ENCODE measurements at regions not wholly inside any gene's neighbourhood (a gene's known extent, or its start where the extent isn't known, plus 50 kb on each side); places are given as distances from the start of the nearest gene placed in this dataset.
"Not testable (repeated sequence)": the region's sequence is repeated elsewhere in the genome, so short reads cannot be mapped to it uniquely, and the experiment has no call there.

DNA sequence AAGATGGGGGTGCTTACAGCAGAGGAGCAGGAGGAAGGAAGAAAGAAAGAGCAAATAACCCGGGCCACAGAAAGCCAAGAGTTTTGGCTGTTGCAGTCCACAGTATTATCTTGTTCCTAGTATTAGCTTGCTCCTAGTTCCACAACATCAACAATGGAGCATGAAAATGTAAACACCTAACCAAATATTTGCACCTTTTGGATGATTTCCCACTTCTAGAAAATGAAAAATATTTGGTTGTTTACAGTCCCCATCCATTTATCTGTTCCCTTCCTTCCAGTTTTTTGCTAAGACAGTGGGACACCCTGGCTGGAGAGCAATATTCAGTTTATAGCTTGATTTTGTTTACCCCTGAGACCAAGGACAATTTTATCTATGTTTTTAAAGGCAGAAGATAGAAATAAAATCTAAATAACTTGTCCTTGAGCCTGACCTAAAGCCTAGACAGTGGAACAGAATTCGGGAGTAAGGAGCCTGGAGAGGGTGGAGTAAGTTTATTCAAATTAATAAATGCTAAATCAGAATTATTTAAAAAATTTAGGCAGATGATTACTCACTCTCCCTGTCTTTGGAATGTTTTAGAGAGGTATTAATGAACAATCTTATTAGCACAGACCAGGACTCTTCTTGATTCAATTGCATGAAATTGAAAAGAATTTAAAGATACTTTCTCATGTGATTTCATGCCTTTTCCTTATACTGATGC, 51.6 kb downstream of the RESF1 start:
- DNase-seq, result no peak
- TF ChIP-seq, protein P1, sequence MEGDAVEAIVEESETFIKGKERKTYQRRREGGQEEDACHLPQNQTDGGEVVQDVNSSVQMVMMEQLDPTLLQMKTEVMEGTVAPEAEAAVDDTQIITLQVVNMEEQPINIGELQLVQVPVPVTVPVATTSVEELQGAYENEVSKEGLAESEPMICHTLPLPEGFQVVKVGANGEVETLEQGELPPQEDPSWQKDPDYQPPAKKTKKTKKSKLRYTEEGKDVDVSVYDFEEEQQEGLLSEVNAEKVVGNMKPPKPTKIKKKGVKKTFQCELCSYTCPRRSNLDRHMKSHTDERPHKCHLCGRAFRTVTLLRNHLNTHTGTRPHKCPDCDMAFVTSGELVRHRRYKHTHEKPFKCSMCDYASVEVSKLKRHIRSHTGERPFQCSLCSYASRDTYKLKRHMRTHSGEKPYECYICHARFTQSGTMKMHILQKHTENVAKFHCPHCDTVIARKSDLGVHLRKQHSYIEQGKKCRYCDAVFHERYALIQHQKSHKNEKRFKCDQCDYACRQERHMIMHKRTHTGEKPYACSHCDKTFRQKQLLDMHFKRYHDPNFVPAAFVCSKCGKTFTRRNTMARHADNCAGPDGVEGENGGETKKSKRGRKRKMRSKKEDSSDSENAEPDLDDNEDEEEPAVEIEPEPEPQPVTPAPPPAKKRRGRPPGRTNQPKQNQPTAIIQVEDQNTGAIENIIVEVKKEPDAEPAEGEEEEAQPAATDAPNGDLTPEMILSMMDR (IDR thresholded peaks at IDR 0.05), result no peak
- Histone ChIP-seq H3K4me3 (no peak overlapping the region), H3K4me1 (no peaks in the 10 kb centered on the region), H3K9me3 (no peaks in the 10 kb centered on the region), H3K36me3 (no peaks in the 10 kb centered on the region), H3K27me3 (no peaks in the 10 kb centered on the region), H3K27ac (no peak overlapping the region)
- intact Hi-C loops (cut with DNase I; ENCODE audit: low total_unique reads), result no loop called here

DNA sequence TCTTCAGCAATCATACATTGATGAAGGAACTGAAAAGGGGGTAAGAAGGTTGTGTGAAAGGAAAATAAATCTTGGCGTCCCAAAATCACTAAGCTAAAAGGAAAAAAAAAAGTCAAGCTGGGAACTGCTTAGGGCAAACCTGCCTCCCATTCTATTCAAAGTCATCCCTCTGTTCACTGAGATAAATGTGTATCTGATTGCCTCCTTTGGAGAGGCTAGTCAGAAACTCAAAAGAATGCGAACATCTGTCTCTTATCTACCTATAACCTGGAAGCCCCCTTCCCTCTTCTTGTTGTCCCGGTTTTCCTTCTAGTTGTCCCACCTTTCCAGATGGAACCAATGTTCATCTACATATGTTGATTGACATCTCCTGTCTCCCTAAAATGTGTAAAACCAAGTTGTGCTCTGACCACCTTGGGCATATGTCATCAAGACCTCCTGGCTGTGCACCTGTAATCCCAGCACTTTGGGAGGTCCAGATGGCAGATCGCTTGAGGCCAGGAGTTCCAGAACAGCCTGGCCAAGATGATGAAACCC, 53.1 kb downstream of the RESF1 start:
- intact Hi-C loops (cut with DNase I; ENCODE audit: low total_unique reads), result no loop called here
- H3K9me3 ChIP-seq, result no peaks in the 10 kb centered on the region

DNA sequence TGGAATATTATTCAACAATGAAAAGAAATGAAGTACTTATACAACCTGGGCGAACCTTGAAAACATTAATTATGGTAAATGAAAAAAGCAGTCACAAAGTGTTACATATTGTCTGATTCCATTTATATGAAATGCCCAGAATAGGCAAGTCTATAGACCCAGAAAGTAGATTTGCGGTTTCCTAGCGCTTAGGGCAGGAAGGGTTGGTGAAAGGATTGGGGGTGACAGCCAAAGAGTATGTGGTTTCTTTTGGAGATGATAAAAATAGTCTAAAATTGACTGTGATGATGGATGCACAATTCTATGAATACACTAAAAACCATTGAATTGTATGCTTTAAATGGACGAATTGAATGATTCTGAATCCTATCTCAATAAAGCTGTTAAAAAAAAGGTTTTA, 55.8 kb downstream of the RESF1 start:
- H3K27me3 ChIP-seq, result no peaks in the 10 kb centered on the region
- intact Hi-C loops (cut with DNase I; ENCODE audit: low total_unique reads), result no loop called here
- TF ChIP-seq, protein P1 (IDR thresholded peaks at IDR 0.05), result no peak
- H3K36me3 ChIP-seq, result no peaks in the 10 kb centered on the region
- H3K4me1 ChIP-seq, result no peaks in the 10 kb centered on the region
- no peak for DNase-seq
- no peak overlapping the region for H3K27ac ChIP-seq
- no peak overlapping the region for H3K4me3 ChIP-seq
- H3K9me3 ChIP-seq, result no peaks in the 10 kb centered on the region

More for the DNA sequence above, 53.1 kb downstream of the RESF1 start:
- no peaks in the 10 kb centered on the region for H3K27me3 ChIP-seq
- no peaks in the 10 kb centered on the region for H3K36me3 ChIP-seq
- TF ChIP-seq, protein P1 (IDR thresholded peaks at IDR 0.05), result no peak
- no peak overlapping the region for H3K4me3 ChIP-seq
- no peaks in the 10 kb centered on the region for H3K4me1 ChIP-seq
- no peak for DNase-seq
- H3K27ac ChIP-seq, result no peak overlapping the region

DNA sequence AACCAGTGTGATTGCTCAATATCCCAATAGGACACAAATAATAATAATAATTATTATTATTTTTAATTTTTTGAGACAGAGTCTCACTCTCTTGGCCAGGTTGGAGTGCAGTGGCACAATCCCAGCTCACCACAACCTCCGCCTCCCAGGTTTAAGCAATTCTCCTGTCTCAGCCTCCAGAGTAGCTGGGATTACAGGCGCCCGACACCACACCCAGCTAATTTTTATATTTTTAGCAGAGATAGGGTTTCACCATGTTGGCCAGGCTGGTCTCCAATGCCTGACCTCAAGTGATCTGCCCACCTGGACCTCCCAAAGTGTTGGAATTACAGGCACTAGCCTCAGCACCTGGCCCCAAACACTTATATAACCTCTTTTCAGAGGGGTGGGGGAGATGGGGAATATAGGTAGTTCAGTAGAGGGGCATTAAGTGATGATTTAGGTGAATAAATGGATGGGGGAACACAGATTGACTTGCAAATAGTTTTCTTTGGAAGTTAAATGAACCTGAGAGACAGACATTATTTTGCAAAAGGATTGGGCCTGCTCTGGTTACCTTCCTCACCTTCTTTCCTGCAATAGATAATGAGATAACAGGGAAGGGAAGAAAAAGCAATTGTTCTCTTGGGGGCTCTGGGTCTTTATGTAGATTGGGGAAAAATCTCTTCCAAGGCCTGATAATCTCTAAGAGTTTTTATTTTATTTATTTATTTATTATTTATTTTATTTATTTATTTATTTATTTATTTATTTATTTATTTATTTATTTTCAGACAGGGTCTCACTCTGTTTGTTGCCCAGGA, 57.7 kb downstream of the RESF1 start:
- no peaks in the 10 kb centered on the region for H3K36me3 ChIP-seq
- H3K9me3 ChIP-seq, result no peaks in the 10 kb centered on the region
- no peak for DNase-seq
- no peak overlapping the region for H3K27ac ChIP-seq
- intact Hi-C loops (cut with DNase I; ENCODE audit: low total_unique reads), result no loop called here
- TF ChIP-seq, protein P1 (IDR thresholded peaks at IDR 0.05), result no peak
- no peaks in the 10 kb centered on the region for H3K27me3 ChIP-seq
- H3K4me3 ChIP-seq, result no peak overlapping the region
- H3K4me1 ChIP-seq, result no peaks in the 10 kb centered on the region

DNA sequence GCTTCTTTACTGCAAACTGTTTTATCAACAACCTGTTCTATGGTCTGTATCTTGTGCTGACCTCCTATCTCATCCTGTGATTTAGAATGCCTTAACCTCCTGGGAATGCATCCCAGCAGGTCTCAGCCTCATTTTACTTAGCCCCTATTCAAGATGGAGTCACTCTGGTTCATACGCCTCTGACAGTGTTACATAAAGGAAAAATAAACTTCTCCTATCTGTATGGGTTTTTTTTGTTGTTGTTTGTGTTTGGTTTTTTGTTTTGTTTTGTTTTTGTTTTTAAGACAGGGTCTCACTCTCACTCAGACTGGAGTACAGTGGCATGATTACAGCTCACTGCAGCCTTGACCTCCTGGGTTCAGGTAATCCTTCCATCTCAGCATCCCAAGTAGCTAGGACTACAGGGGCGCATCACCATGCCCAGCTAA, 62.1 kb downstream of the RESF1 start:
- DNase-seq, result no peak
- no peaks in the 10 kb centered on the region for H3K9me3 ChIP-seq
- H3K27me3 ChIP-seq, result no peaks in the 10 kb centered on the region
- H3K4me1 ChIP-seq, result no peaks in the 10 kb centered on the region
- intact Hi-C loops (cut with DNase I; ENCODE audit: low total_unique reads), result no loop called here
- no peaks in the 10 kb centered on the region for H3K36me3 ChIP-seq
- TF ChIP-seq, protein P1 (IDR thresholded peaks at IDR 0.05), result no peak
- no peak overlapping the region for H3K27ac ChIP-seq
- no peak overlapping the region for H3K4me3 ChIP-seq

DNA sequence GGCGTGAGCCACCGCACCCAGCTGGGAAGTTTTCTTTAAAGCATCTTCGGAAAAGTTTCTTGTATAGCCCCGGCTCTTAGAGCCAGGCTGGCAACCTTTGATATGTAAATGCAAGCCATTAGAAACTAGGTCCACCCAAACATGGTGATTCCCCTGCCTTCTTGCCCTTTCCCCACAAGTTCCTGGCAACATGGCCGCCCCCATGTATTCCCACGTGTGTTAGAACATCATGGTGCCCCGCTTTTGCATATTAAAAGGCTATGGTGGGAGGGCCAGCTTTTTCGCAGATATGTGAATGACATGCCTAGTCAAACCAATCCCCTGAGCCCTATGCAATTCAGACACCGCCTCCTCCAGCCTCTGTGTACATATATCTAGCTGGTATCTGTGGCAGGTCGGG, 63.2 kb downstream of the RESF1 start:
- H3K9me3 ChIP-seq; H3K27ac ChIP-seq; intact Hi-C loops (cut with DNase I; ENCODE audit: low total_unique reads); H3K27me3 ChIP-seq; H3K4me1 ChIP-seq; DNase-seq; H3K36me3 ChIP-seq; H3K4me3 ChIP-seq: not testable (repeated sequence)

DNA sequence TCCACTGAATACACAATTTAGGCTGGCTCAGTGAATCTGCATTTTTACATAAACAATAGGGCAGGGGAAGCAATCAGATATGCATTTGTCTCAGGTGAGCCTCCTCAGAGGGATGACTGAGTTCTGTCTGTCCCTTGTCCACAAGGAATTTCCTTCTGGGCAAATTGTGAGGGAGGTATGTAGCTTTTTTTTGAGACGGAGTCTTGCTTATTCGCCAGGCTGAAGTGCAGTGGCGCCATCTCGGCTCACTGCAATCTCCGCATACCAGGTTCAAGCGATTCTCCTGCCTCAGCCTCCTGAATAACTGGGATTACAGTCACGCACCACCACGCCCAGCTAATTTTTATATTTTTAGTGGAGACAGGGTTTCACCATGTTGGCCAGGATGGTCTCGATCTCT, 64.6 kb downstream of the RESF1 start:
- H3K36me3 ChIP-seq; DNase-seq; intact Hi-C loops (cut with DNase I; ENCODE audit: low total_unique reads); H3K4me1 ChIP-seq; H3K27ac ChIP-seq; H3K27me3 ChIP-seq; H3K9me3 ChIP-seq; H3K4me3 ChIP-seq: not testable (repeated sequence)

Data from tibial artery (tissue), 4 donors.